ENCODE measurements at regions not wholly inside any gene's neighbourhood (a gene's known extent, or its start where the extent isn't known, plus 50 kb on each side); places are given as distances from the start of the nearest gene placed in this dataset.

- Histone ChIP-seq H2AFZ (ENCODE audit: low read length) (no peak overlapping the region), H3K4me2 (ENCODE audit: extremely low read depth, insufficient read depth, low read length) (no peak overlapping the region), H3K9ac (ENCODE audit: insufficient read depth, low read length) (no peak overlapping the region), H4K20me1 (ENCODE audit: control insufficient read depth, extremely low read depth, insufficient read depth, low read length) (no peaks in the 10 kb centered on the region), H3K9me3 (ENCODE audit: control insufficient read depth, insufficient read depth, low read depth, low read length) (no peaks in the 10 kb centered on the region), H3K27me3 (ENCODE audit: control insufficient read depth, insufficient read depth, low read length) (no peaks in the 10 kb centered on the region), H3K36me3 (ENCODE audit: control insufficient read depth, insufficient read depth, low read length) (no peaks in the 10 kb centered on the region), H3K4me3 (replicated peaks in 1 of 4; ENCODE audit: control extremely low read depth in 1 of 4, insufficient read depth in 1 of 4, low read depth in 3 of 4, low read length in 4 of 4) (no peak overlapping the region), H3K4me1 (ENCODE audit: control insufficient read depth, extremely low read depth, insufficient read depth, low read length) (no peaks in the 10 kb centered on the region), H3K27ac (ENCODE audit: insufficient read depth, low read length) (no peak overlapping the region), H3K79me2 (ENCODE audit: control insufficient read depth, insufficient read depth, low read length) (no peaks in the 10 kb centered on the region)
- TF ChIP-seq CTCF (conservative IDR thresholded peaks at IDR 0.05 in 1 of 2, IDR thresholded peaks at IDR 0.05 in 1 of 2; ENCODE audit: low read depth in 1 of 2, low read length in 2 of 2) = no peak
- TF ChIP-seq EZH2 (IDR thresholded peaks at IDR 0.05; ENCODE audit: low read length, missing control alignments) = no peak
- DNase-seq (ENCODE audit: low read depth in 2 of 2) = no peak
These were observed 187.5 kb upstream of the ACVR2A start for GRCh38 chr2:147657086-147658000.

GRCh38 chr2:147649998-147650397 is 194.8 kb upstream of the ACVR2A start:
- H3K9me3 ChIP-seq (ENCODE audit: control insufficient read depth, insufficient read depth, low read depth, low read length) = no peaks in the 10 kb centered on the region
- no peaks in the 10 kb centered on the region for H3K27me3 ChIP-seq (ENCODE audit: control insufficient read depth, insufficient read depth, low read length)
- DNase-seq (ENCODE audit: low read depth in 2 of 2) = peak in 1 of 2 donors; percentile 18
- H2AFZ ChIP-seq (ENCODE audit: low read length) = no peak overlapping the region
- no peaks in the 10 kb centered on the region for H4K20me1 ChIP-seq (ENCODE audit: control insufficient read depth, extremely low read depth, insufficient read depth, low read length)
- H3K36me3 ChIP-seq (ENCODE audit: control insufficient read depth, insufficient read depth, low read length) = no peaks in the 10 kb centered on the region
- TF ChIP-seq CTCF (conservative IDR thresholded peaks at IDR 0.05 in 1 of 2, IDR thresholded peaks at IDR 0.05 in 1 of 2; ENCODE audit: low read depth in 1 of 2, low read length in 2 of 2) (no peak), EZH2 (IDR thresholded peaks at IDR 0.05; ENCODE audit: low read length, missing control alignments) (no peak)
- no peak overlapping the region for H3K4me3 ChIP-seq (replicated peaks in 1 of 4; ENCODE audit: control extremely low read depth in 1 of 4, insufficient read depth in 1 of 4, low read depth in 3 of 4, low read length in 4 of 4)
- H3K9ac ChIP-seq (ENCODE audit: insufficient read depth, low read length) = no peak overlapping the region
- H3K4me2 ChIP-seq (ENCODE audit: extremely low read depth, insufficient read depth, low read length) = no peak overlapping the region
- no peaks in the 10 kb centered on the region for H3K4me1 ChIP-seq (ENCODE audit: control insufficient read depth, extremely low read depth, insufficient read depth, low read length)
- H3K27ac ChIP-seq (ENCODE audit: insufficient read depth, low read length) = no peak overlapping the region
- no peaks in the 10 kb centered on the region for H3K79me2 ChIP-seq (ENCODE audit: control insufficient read depth, insufficient read depth, low read length)

- no peak overlapping the region for H2AFZ ChIP-seq (ENCODE audit: low read length)
- H3K79me2 ChIP-seq (ENCODE audit: control insufficient read depth, insufficient read depth, low read length) = no peaks in the 10 kb centered on the region
- H3K4me2 ChIP-seq (ENCODE audit: extremely low read depth, insufficient read depth, low read length) = no peak overlapping the region
- no peak for DNase-seq (ENCODE audit: low read depth in 2 of 2)
- TF ChIP-seq CTCF (conservative IDR thresholded peaks at IDR 0.05 in 1 of 2, IDR thresholded peaks at IDR 0.05 in 1 of 2; ENCODE audit: low read depth in 1 of 2, low read length in 2 of 2) (no peak), EZH2 (IDR thresholded peaks at IDR 0.05; ENCODE audit: low read length, missing control alignments) (no peak)
- H3K9me3 ChIP-seq (ENCODE audit: control insufficient read depth, insufficient read depth, low read depth, low read length) = no peaks in the 10 kb centered on the region
- H3K4me1 ChIP-seq (ENCODE audit: control insufficient read depth, extremely low read depth, insufficient read depth, low read length) = no peaks in the 10 kb centered on the region
- H3K9ac ChIP-seq (ENCODE audit: insufficient read depth, low read length) = no peak overlapping the region
- no peaks in the 10 kb centered on the region for H3K27me3 ChIP-seq (ENCODE audit: control insufficient read depth, insufficient read depth, low read length)
- no peak overlapping the region for H3K4me3 ChIP-seq (replicated peaks in 1 of 4; ENCODE audit: control extremely low read depth in 1 of 4, insufficient read depth in 1 of 4, low read depth in 3 of 4, low read length in 4 of 4)
- no peaks in the 10 kb centered on the region for H4K20me1 ChIP-seq (ENCODE audit: control insufficient read depth, extremely low read depth, insufficient read depth, low read length)
- H3K36me3 ChIP-seq (ENCODE audit: control insufficient read depth, insufficient read depth, low read length) = no peaks in the 10 kb centered on the region
- no peak overlapping the region for H3K27ac ChIP-seq (ENCODE audit: insufficient read depth, low read length)
These were observed 195.5 kb upstream of the ACVR2A start for GRCh38 chr2:147649286-147649685.

Data from fibroblast of lung (primary cell).